Omental fat pad (tissue), 3 donors: ENCODE measurements at regions not wholly inside any gene's neighbourhood (a gene's known extent, or its start where the extent isn't known, plus 50 kb on each side); places are given as distances from the start of the nearest gene placed in this dataset.

Experiments used
- ATAC-seq: fragments of 150-250 bp; one replicate; pipeline ENCODE4 v1.9.1; 2016; ENCODE audit warnings: mild to moderate bottlenecking, moderate library complexity; ENCODE audit not compliant: low FRiP score
- DNase-seq: peaks from one replicate; pipeline ENCODE4 v3.0.0-alpha.2; 2019; ENCODE audit warnings: low spot score
- TF ChIP-seq, protein P1 (sequence below), 3 donors: fragments of 450-650 bp; IDR thresholded peaks; one replicate each; pipeline ENCODE4 v1.5.1; 2016 to 2017; ENCODE audit warnings: antibody characterized with exemption in 3 of 3, mild to moderate bottlenecking in 3 of 3, moderate library complexity in 2 of 3

DNA sequence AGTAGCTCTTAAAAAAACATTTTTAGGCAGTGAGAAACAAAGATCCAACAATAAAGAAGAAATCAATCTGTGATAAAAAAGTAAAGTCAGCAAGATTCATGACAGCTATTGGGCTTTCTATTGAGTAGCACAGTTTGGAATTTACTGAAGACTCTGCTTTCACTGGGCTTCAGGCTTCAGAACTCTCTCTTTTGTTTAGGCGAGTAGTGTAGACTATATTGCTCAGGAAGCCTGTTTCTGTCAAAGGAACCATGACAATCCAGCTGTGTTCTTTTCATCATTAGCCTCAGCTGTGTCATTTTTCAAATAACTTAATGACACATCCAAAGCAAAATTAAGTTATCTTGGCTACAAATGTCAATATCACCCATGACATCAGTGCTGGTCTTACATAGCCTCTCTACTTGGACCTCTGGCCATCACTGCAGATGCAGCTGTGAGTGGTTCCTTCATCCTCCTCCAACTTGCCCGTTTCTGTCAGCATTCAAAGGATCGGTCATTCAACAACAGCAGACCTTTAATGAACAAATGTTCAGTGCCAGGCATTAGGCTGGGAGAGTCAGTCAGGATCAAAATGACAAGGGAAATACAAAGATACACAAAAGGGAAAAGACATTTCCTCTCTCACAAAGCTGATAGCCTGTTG lies 332.8 kb upstream of the MTNR1B start:
- DNase-seq = no peak
- no peak for ATAC-seq
- TF ChIP-seq, protein P1, sequence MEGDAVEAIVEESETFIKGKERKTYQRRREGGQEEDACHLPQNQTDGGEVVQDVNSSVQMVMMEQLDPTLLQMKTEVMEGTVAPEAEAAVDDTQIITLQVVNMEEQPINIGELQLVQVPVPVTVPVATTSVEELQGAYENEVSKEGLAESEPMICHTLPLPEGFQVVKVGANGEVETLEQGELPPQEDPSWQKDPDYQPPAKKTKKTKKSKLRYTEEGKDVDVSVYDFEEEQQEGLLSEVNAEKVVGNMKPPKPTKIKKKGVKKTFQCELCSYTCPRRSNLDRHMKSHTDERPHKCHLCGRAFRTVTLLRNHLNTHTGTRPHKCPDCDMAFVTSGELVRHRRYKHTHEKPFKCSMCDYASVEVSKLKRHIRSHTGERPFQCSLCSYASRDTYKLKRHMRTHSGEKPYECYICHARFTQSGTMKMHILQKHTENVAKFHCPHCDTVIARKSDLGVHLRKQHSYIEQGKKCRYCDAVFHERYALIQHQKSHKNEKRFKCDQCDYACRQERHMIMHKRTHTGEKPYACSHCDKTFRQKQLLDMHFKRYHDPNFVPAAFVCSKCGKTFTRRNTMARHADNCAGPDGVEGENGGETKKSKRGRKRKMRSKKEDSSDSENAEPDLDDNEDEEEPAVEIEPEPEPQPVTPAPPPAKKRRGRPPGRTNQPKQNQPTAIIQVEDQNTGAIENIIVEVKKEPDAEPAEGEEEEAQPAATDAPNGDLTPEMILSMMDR (IDR thresholded peaks at IDR 0.05) = no peak

DNA sequence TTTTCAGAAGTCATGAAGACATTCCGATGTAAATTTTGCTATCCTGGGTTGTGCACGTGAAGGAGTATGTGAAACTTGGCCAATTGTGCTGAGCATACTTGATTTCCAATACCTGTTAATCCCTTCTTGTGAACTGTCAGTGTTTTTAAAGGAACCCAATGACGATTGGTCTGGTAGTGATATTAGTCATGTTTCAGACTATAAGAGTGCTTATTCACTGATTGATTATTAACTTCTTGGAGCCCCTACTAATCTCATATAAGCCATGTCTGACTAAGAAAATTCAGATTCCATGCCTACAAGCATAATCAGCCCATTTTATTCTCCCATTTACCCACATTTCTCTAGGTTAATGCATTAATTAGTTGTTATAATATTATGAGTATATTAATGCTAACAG lies 330.8 kb upstream of the MTNR1B start:
- ATAC-seq (no peak), DNase-seq (no peak)
- TF ChIP-seq, protein P1 (IDR thresholded peaks at IDR 0.05) = no peak

DNA sequence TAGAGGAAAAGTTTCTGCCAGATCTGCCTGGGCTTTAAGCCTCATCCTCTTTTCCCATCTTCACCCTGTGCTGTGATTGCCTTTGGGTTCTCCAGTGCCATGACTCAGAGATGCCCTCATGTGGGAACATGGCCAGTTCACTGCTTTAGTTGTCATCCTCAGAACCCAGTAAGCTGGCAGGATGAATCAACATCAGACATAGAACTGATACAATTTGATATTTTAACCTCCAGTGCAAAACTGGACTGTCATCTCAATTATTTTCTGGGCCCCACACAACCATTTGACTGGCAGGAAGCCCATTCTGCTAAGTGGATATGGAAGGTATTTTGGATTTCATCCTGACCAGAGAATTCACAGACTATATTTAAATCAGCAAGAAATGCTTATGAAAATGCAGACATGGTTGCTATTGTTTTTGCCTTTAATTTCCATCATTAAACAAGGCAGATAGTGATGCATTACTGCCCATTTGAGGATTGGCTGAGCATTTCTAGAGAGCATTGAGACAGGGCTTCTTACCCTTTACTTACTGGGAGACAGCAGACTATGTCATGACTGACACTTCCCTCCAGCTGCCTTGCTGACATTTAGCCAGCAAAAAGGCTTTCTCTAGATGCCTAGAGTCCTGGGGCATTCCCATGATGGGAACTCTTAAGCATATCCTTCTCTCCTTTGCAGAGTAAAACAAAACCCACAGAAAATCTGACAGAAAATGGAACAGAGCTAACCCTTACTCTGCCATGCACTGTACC lies 327.1 kb upstream of the MTNR1B start:
- DNase-seq = no peak
- TF ChIP-seq, protein P1 (IDR thresholded peaks at IDR 0.05) = no peak
- no peak for ATAC-seq

DNA sequence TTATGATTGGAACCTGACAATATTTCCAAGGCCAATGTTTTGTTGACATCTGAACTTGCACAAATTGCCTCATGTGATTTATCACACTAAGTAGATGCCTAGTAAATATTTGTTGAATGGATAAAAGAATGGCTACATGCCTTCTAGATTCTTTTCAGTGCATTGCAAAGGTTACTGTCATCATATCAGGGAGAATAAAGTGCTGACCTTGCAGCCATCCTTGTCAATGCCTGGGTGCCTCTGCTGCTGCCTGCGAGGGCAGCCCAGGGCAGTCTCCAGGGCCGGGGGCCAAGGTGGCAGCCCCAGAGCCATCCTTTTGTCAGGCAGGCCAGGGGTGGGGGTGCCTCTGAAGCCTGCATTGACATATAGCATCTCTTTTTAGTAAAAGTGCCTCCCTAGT lies 325.6 kb upstream of the MTNR1B start:
- ATAC-seq (no peak), DNase-seq (no peak)
- TF ChIP-seq, protein P1 (IDR thresholded peaks at IDR 0.05) = no peak

DNA sequence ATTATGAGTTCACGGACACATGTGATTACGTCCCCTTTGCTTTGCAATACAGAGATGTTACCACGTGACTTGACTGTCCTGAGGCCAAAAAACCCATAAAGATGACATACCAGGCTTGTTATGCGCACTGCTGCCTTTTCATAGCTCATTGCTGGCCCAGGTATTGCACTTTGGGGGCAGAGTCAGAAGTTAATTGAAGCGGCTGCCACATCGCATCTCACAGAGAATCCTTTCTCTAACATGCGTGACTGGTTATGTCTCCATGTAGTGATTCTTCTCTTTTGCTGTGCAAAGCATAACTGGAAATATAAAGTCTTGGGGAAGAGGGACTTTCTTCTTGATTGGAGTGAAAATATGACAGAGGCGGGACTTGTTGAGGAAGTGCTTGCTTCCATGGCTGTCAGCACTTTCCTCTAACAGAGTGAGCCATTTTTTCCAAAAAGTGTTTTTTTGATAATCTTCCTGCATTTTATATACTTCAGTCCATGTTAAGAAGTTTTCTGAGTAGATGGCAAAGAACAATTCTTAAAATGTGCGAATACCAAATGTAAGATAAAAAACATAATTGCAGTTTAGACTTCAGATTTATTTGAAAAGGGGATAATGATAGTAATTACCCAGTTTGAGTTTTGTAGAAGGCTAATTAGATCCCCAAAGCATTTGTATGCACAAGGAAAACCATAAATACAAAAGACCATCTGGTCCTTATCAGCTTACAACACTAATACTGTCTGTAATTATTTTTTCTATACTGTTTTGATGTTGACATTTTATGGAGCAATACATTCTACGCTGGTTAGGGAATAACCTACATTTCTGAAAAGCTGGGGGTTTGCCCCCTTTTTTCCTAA lies 324.6 kb upstream of the MTNR1B start:
- ATAC-seq (no peak), DNase-seq (no peak)
- TF ChIP-seq, protein P1 (IDR thresholded peaks at IDR 0.05) = no peak

DNA sequence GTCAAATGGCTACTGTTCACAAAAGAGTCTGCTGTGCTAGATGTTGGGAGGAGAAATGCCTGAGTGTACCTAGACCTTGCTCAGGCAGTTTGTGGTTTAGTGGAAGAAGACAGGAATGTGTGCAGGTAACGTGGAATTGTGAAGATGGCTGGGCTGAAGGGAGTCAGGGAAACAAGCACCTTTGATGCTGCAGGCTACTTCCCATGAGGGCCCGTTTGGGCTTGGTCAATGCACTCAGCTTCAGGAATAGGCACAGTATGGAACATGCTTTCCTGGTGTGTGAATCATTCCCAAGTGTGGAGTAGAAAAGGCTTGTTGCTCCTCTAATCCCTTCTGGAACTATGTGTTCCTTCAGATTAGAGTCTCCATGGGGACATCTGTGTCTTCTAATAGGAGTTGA lies 318.3 kb upstream of the MTNR1B start:
- TF ChIP-seq, protein P1 (IDR thresholded peaks at IDR 0.05) = no peak
- DNase-seq = no peak
- no peak for ATAC-seq
